SJSA1 (cell line): ENCODE measurements at regions not wholly inside any gene's neighbourhood (a gene's known extent, or its start where the extent isn't known, plus 50 kb on each side); places are given as distances from the start of the nearest gene placed in this dataset.
A peak's percentile ranks its signal among the peaks of the same experiment; 100 is the strongest.
"Not testable (repeated sequence)": the region's sequence is repeated elsewhere in the genome, so short reads cannot be mapped to it uniquely, and the experiment has no call there.

Experiments used
- DNase-seq, 2 experiments: peaks; one replicate each; pipeline ENCODE4 v3.0.0-alpha.2; 2015 to 2020; ENCODE audit warnings: low spot score in 2 of 2, low read depth in 1 of 2
- H3K27ac ChIP-seq: fragments of 250-450 bp; sonication (Bioruptor Pico); 2 replicates; pipeline ENCODE4 v1.5.1; 2020; ENCODE audit warnings: mild to moderate bottlenecking, moderate library complexity
- H3K27me3 ChIP-seq: fragments of 250-450 bp; sonication (Bioruptor Pico); replicated peaks from 2 replicates; pipeline ENCODE4 v1.5.1; 2020; ENCODE audit warnings: mild to moderate bottlenecking, moderate library complexity
- H3K36me3 ChIP-seq: fragments of 250-450 bp; sonication (Bioruptor Pico); 2 replicates; pipeline ENCODE4 v1.5.1; 2020; ENCODE audit warnings: mild to moderate bottlenecking
- H3K4me1 ChIP-seq: fragments of 250-450 bp; sonication (Bioruptor Pico); replicated peaks from 2 replicates; pipeline ENCODE4 v1.6.1; 2021; ENCODE audit warnings: mild to moderate bottlenecking
- H3K4me3 ChIP-seq: fragments of 250-450 bp; sonication (Bioruptor Pico); 2 replicates; pipeline ENCODE4 v1.5.1; 2020; ENCODE audit warnings: mild to moderate bottlenecking
- H3K9me3 ChIP-seq: fragments of 250-450 bp; sonication (Bioruptor Pico); replicated peaks from 2 replicates; pipeline ENCODE4 v1.5.1; 2020; ENCODE audit warnings: mild to moderate bottlenecking

GRCh38 chr2:217588266-217588665, 414.5 kb downstream of the TNS1 start:
- Histone ChIP-seq H3K27me3 (no peaks in the 10 kb centered on the region), H3K36me3 (no peaks in the 10 kb centered on the region), H3K4me3 (no peak overlapping the region), H3K27ac (no peak overlapping the region), H3K4me1 (no peaks in the 10 kb centered on the region), H3K9me3 (no peaks in the 10 kb centered on the region)
- no peak for DNase-seq

- Histone ChIP-seq H3K27me3 (no peaks in the 10 kb centered on the region), H3K9me3 (no peaks in the 10 kb centered on the region), H3K4me1 (no peaks in the 10 kb centered on the region), H3K27ac (no peak overlapping the region), H3K36me3 (no peaks in the 10 kb centered on the region), H3K4me3 (no peak overlapping the region)
- no peak for DNase-seq
Measured at GRCh38 chr2:217585362-217585761, 417.4 kb downstream of the TNS1 start.

- not testable (repeated sequence) for DNase-seq, H3K36me3 ChIP-seq, H3K4me3 ChIP-seq
Measured at GRCh38 chr2:217580407-217580806, 422.4 kb downstream of the TNS1 start.

GRCh38 chr2:217573571-217573970, 429.2 kb downstream of the TNS1 start:
- H3K4me1 ChIP-seq: no peaks in the 10 kb centered on the region
- H3K4me3 ChIP-seq: no peak overlapping the region
- no peaks in the 10 kb centered on the region for H3K36me3 ChIP-seq
- no peaks in the 10 kb centered on the region for H3K9me3 ChIP-seq
- no peaks in the 10 kb centered on the region for H3K27me3 ChIP-seq
- H3K27ac ChIP-seq: no peak overlapping the region
- DNase-seq: no peak

More at GRCh38 chr2:217580407-217580806, 422.4 kb downstream of the TNS1 start:
- H3K4me1 ChIP-seq, H3K9me3 ChIP-seq, H3K27ac ChIP-seq, H3K27me3 ChIP-seq: not testable (repeated sequence)

GRCh38 chr2:217570394-217570793, 432.4 kb downstream of the TNS1 start:
- Histone ChIP-seq H3K9me3 (no peaks in the 10 kb centered on the region), H3K27ac (no peak overlapping the region), H3K4me3 (no peak overlapping the region), H3K27me3 (no peaks in the 10 kb centered on the region), H3K36me3 (no peaks in the 10 kb centered on the region), H3K4me1 (0 out of 2 replicates have a peak, but pooled peaks cover 4% of the 10 kb centered on the region)
- no peak for DNase-seq

GRCh38 chr2:217568289-217568971, 434.4 kb downstream of the TNS1 start:
- Histone ChIP-seq H3K4me1 (0 out of 2 replicates have a peak, but pooled peaks cover 4% of the 10 kb centered on the region), H3K4me3 (no peak overlapping the region), H3K36me3 (no peaks in the 10 kb centered on the region), H3K27me3 (no peaks in the 10 kb centered on the region), H3K27ac (no peak overlapping the region), H3K9me3 (no peaks in the 10 kb centered on the region)
- peak in 1 of 2 experiments; percentile 17 for DNase-seq

- Histone ChIP-seq H3K4me1 (0 out of 2 replicates have a peak, but pooled peaks cover 4% of the 10 kb centered on the region), H3K4me3 (no peak overlapping the region)
Measured at GRCh38 chr2:217563565-217563964, 439.2 kb downstream of the TNS1 start.

GRCh38 chr2:217562871-217563480, 439.8 kb downstream of the TNS1 start:
- no peaks in the 10 kb centered on the region for H3K36me3 ChIP-seq
- H3K4me1 ChIP-seq: no peaks in the 10 kb centered on the region
- no peaks in the 10 kb centered on the region for H3K27me3 ChIP-seq
- H3K9me3 ChIP-seq: peaks cover 4% of the 10 kb centered on the region; the same call in 1 of the 2 replicates
- H3K4me3 ChIP-seq: no peak overlapping the region
- no peak for DNase-seq
- H3K27ac ChIP-seq: no peak overlapping the region

More at GRCh38 chr2:217563565-217563964, 439.2 kb downstream of the TNS1 start:
- peaks cover 4% of the 10 kb centered on the region; the same call in 1 of the 2 replicates for H3K9me3 ChIP-seq
- H3K36me3 ChIP-seq: no peaks in the 10 kb centered on the region
- no peak for DNase-seq
- no peak overlapping the region for H3K27ac ChIP-seq
- no peaks in the 10 kb centered on the region for H3K27me3 ChIP-seq

- Histone ChIP-seq H3K36me3 (no peaks in the 10 kb centered on the region), H3K4me3 (no peak overlapping the region)
- DNase-seq: no peak
Measured at GRCh38 chr2:217559084-217559483, 443.7 kb downstream of the TNS1 start.

GRCh38 chr2:217555081-217555876, 447.5 kb downstream of the TNS1 start:
- no peak overlapping the region for H3K4me3 ChIP-seq
- peak in 1 of 2 experiments; percentile 16 for DNase-seq
- no peaks in the 10 kb centered on the region; the same call in 1 of the 2 replicates for H3K9me3 ChIP-seq
- H3K27me3 ChIP-seq: no peaks in the 10 kb centered on the region
- H3K36me3 ChIP-seq: no peaks in the 10 kb centered on the region
- H3K4me1 ChIP-seq: peaks cover 47% of the 10 kb centered on the region
- H3K27ac ChIP-seq: no peak overlapping the region

More at GRCh38 chr2:217559084-217559483, 443.7 kb downstream of the TNS1 start:
- peaks cover 4% of the 10 kb centered on the region; the same call in 1 of the 2 replicates for H3K9me3 ChIP-seq
- no peak overlapping the region for H3K27ac ChIP-seq
- H3K4me1 ChIP-seq: peaks cover 14% of the 10 kb centered on the region
- H3K27me3 ChIP-seq: no peaks in the 10 kb centered on the region

- H3K4me1 ChIP-seq: peaks cover 53% of the 10 kb centered on the region
- peak in 1 of 2 experiments; percentile 12 for DNase-seq
Measured at GRCh38 chr2:217553679-217554078, 449.1 kb downstream of the TNS1 start.

GRCh38 chr2:217553202-217553601, 449.6 kb downstream of the TNS1 start:
- H3K9me3 ChIP-seq: no peaks in the 10 kb centered on the region
- peaks cover 53% of the 10 kb centered on the region for H3K4me1 ChIP-seq
- no peaks in the 10 kb centered on the region for H3K27me3 ChIP-seq
- peak overlapping the region; percentile 85 for H3K27ac ChIP-seq
- H3K36me3 ChIP-seq: no peaks in the 10 kb centered on the region
- no peak overlapping the region for H3K4me3 ChIP-seq
- no peak for DNase-seq

More at GRCh38 chr2:217553679-217554078, 449.1 kb downstream of the TNS1 start:
- H3K36me3 ChIP-seq: no peaks in the 10 kb centered on the region
- H3K4me3 ChIP-seq: no peak overlapping the region
- H3K27me3 ChIP-seq: no peaks in the 10 kb centered on the region
- no peaks in the 10 kb centered on the region for H3K9me3 ChIP-seq
- peak overlapping the region; percentile 85; the same call in 1 of the 2 replicates for H3K27ac ChIP-seq

GRCh38 chr2:217552081-217552480, 450.7 kb downstream of the TNS1 start:
- peaks cover 53% of the 10 kb centered on the region for H3K4me1 ChIP-seq
- H3K27ac ChIP-seq: peak overlapping the region; percentile 85
- no peak overlapping the region for H3K4me3 ChIP-seq
- no peaks in the 10 kb centered on the region for H3K9me3 ChIP-seq
- H3K27me3 ChIP-seq: no peaks in the 10 kb centered on the region
- DNase-seq: peak in 1 of 2 experiments; percentile 73
- H3K36me3 ChIP-seq: no peaks in the 10 kb centered on the region
